ENCODE measurements at regions not wholly inside any gene's neighbourhood (a gene's known extent, or its start where the extent isn't known, plus 50 kb on each side); places are given as distances from the start of the nearest gene placed in this dataset.
"Not testable (repeated sequence)": the region's sequence is repeated elsewhere in the genome, so short reads cannot be mapped to it uniquely, and the experiment has no call there.

- not testable (repeated sequence) for DNase-seq
Observed at GRCh38 chr2:67132441-67132940, 264.6 kb upstream of the ETAA1 start.

- DNase-seq, result peak; percentile 18
Observed at GRCh38 chr2:67135208-67135607, 261.9 kb upstream of the ETAA1 start.

- no peak for DNase-seq
Observed at GRCh38 chr2:67137699-67138098, 259.4 kb upstream of the ETAA1 start.

GRCh38 chr2:67142071-67142470 is 255.1 kb upstream of the ETAA1 start:
- no peak for DNase-seq

GRCh38 chr2:67142741-67143140 is 254.4 kb upstream of the ETAA1 start:
- DNase-seq, result no peak

GRCh38 chr2:67145851-67146250 is 251.3 kb upstream of the ETAA1 start:
- DNase-seq, result no peak

GRCh38 chr2:67156796-67157195 is 240.3 kb upstream of the ETAA1 start:
- no peak for DNase-seq

GRCh38 chr2:67158718-67159117 is 238.4 kb upstream of the ETAA1 start:
- no peak for DNase-seq

GRCh38 chr2:67159929-67160328 is 237.2 kb upstream of the ETAA1 start:
- DNase-seq, result no peak

GRCh38 chr2:67164771-67165522 is 232.2 kb upstream of the ETAA1 start:
- no peak for DNase-seq

GRCh38 chr2:67165523-67165990 is 231.6 kb upstream of the ETAA1 start:
- DNase-seq, result no peak

GRCh38 chr2:67166511-67166910 is 230.6 kb upstream of the ETAA1 start:
- not testable (repeated sequence) for DNase-seq

GRCh38 chr2:67169417-67170140 is 227.6 kb upstream of the ETAA1 start:
- no peak for DNase-seq

GRCh38 chr2:67179526-67179925 is 217.6 kb upstream of the ETAA1 start:
- no peak for DNase-seq

GRCh38 chr2:67180841-67181240 is 216.3 kb upstream of the ETAA1 start:
- DNase-seq, result no peak

GRCh38 chr2:67182884-67183283 is 214.2 kb upstream of the ETAA1 start:
- DNase-seq, result no peak

- DNase-seq, result no peak
Observed at GRCh38 chr2:67186326-67186725, 210.8 kb upstream of the ETAA1 start.

GRCh38 chr2:67186871-67187270 is 210.3 kb upstream of the ETAA1 start:
- DNase-seq, result no peak

GRCh38 chr2:67195327-67195726 is 201.8 kb upstream of the ETAA1 start:
- not testable (repeated sequence) for DNase-seq

- no peak for DNase-seq
Observed at GRCh38 chr2:67201521-67201920, 195.6 kb upstream of the ETAA1 start.

- no peak for DNase-seq
Observed at GRCh38 chr2:67204349-67204748, 192.8 kb upstream of the ETAA1 start.

- no peak for DNase-seq
Observed at GRCh38 chr2:67208887-67209500, 188.1 kb upstream of the ETAA1 start.

GRCh38 chr2:67210430-67210829 is 186.7 kb upstream of the ETAA1 start:
- no peak for DNase-seq

- no peak for DNase-seq
Observed at GRCh38 chr2:67212203-67212602, 184.9 kb upstream of the ETAA1 start.

Data from NCI-H1694 (cell line).